Endothelial cell of umbilical vein (primary cell): ENCODE measurements at regions not wholly inside any gene's neighbourhood (a gene's known extent, or its start where the extent isn't known, plus 50 kb on each side); places are given as distances from the start of the nearest gene placed in this dataset.

Experiments used
- BruUV-seq: library from RNA; stranded (reverse); fragments of 400-500 nt; replicated peaks from 2 replicates; lab custom pipeline; 2021; lab: Mats Ljungman, UMichigan
- CTCF ChIA-PET: fragments of 300-600, 350-600 bp; sonication (Branson Sonifier 250); formaldehyde crosslinking; loops from one replicate; lab custom pipeline; 2021; ENCODE audit warnings: antibody characterized with exemption, inconsistent platforms; lab: Charles Lee
- POLR2A ChIA-PET: fragments of 300-600, 350-600 bp; sonication (Branson Sonifier 250); formaldehyde crosslinking; loops from one replicate; lab custom pipeline; 2021; ENCODE audit warnings: antibody characterized with exemption, inconsistent platforms; lab: Charles Lee
- DNase-seq: peaks from one replicate; pipeline ENCODE4 v3.0.0-alpha.2; 2011; ENCODE audit warnings: low read depth, low spot score
- FAIRE-seq: peaks from 2 replicates; lab custom pipeline; 2011; peaks lifted over from hg19 to GRCh38; lab: Jason Lieb, UNC
- H2AFZ ChIP-seq: 2 replicates; pipeline ENCODE4 v1.6.0; 2012; ENCODE audit warnings: low read depth, low read length, control low read depth, inconsistent platforms
- H3K27ac ChIP-seq: 2 replicates; pipeline ENCODE4 v1.5.1; 2011; ENCODE audit warnings: low read depth, mild to moderate bottlenecking, control low read depth, low read length, moderate library complexity; ENCODE audit not compliant: insufficient read depth
- H3K27me3 ChIP-seq, 2 experiments: 2 replicates each; pipeline versions ENCODE4 v1.6.0 to v1.6.1; 2011; ENCODE audit warnings: low read length in 2 of 2, mixed read lengths in 1 of 2; ENCODE audit not compliant: control insufficient read depth in 2 of 2, insufficient read depth in 2 of 2
- H3K36me3 ChIP-seq, 2 experiments: 2 replicates in 1 of 2; 3 replicates in 1 of 2; pipeline ENCODE4 v1.5.1; 2011; ENCODE audit warnings: low read length in 2 of 2, mild to moderate bottlenecking in 1 of 2, moderate library complexity in 1 of 2; ENCODE audit not compliant: control insufficient read depth in 2 of 2, insufficient read depth in 2 of 2; ENCODE audit errors: extremely low read depth in 1 of 2
- H3K4me1 ChIP-seq: 3 replicates; pipeline ENCODE4 v1.5.1; 2011; ENCODE audit warnings: mild to moderate bottlenecking, low read length; ENCODE audit not compliant: control insufficient read depth, insufficient read depth; ENCODE audit errors: extremely low read depth
- H3K4me2 ChIP-seq: 2 replicates; pipeline ENCODE4 v1.6.1; 2011; ENCODE audit warnings: low read length, control low read depth, mixed read lengths; ENCODE audit not compliant: insufficient read depth
- H3K4me3 ChIP-seq, 3 experiments: fragments of 200-600 bp in 1 of 3; sonication (generic), shearing (Covaris generic) in 1 of 3; replicated peaks in 1 of 3; 2 replicates each; pipeline ENCODE4 v1.5.1; 2011 to 2016; ENCODE audit warnings: control low read depth in 3 of 3, low read length in 3 of 3, mild to moderate bottlenecking in 2 of 3, inconsistent platforms in 1 of 3, low read depth in 1 of 3, moderate library complexity in 1 of 3; ENCODE audit not compliant: insufficient read depth in 1 of 3
- H3K79me2 ChIP-seq: 2 replicates; pipeline ENCODE4 v1.6.0; 2012; ENCODE audit warnings: low read length, inconsistent platforms; ENCODE audit not compliant: control insufficient read depth, insufficient read depth
- H3K9ac ChIP-seq: replicated peaks from 2 replicates; pipeline ENCODE3; 2011; ENCODE audit warnings: low read length, control low read depth; ENCODE audit not compliant: insufficient read depth; ENCODE audit errors: extremely low read depth
- H3K9me1 ChIP-seq: replicated peaks from 3 replicates; pipeline ENCODE4 v1.6.0; 2011; ENCODE audit warnings: mild to moderate bottlenecking, low read length; ENCODE audit not compliant: control insufficient read depth, insufficient read depth; ENCODE audit errors: extremely low read depth
- H3K9me3 ChIP-seq: replicated peaks from 2 replicates; pipeline ENCODE4 v1.5.1; 2012; ENCODE audit warnings: low read length, inconsistent platforms; ENCODE audit not compliant: control insufficient read depth, insufficient read depth
- H4K20me1 ChIP-seq: replicated peaks from 2 replicates; pipeline ENCODE3; 2011; ENCODE audit warnings: mild to moderate bottlenecking, low read length; ENCODE audit not compliant: control insufficient read depth, insufficient read depth; ENCODE audit errors: extremely low read depth
- CTCF ChIP-seq, 2 donors: IDR thresholded peaks; 1 replicate in 1 of 2; 2 replicates in 1 of 2; pipeline ENCODE4 v1.5.1; 2011; ENCODE audit warnings: low read length in 2 of 2, mild to moderate bottlenecking in 2 of 2, moderate library complexity in 2 of 2, control low read depth in 1 of 2, inconsistent platforms in 1 of 2, low read depth in 1 of 2; ENCODE audit not compliant: insufficient read depth in 1 of 2; ENCODE audit errors: extremely low read depth in 1 of 2
- EZH2 ChIP-seq: IDR thresholded peaks from 2 replicates; pipeline ENCODE4 v1.6.1; 2012; ENCODE audit warnings: borderline replicate concordance, low read depth, mild to moderate bottlenecking, moderate library complexity, low read length, inconsistent platforms; ENCODE audit not compliant: severe bottlenecking
- FOS ChIP-seq: IDR thresholded peaks from 2 replicates; pipeline ENCODE4 v1.6.1; 2011; ENCODE audit warnings: mild to moderate bottlenecking, low read length, moderate library complexity, borderline replicate concordance; ENCODE audit not compliant: insufficient read depth
- GATA2 ChIP-seq: IDR thresholded peaks from 2 replicates; pipeline ENCODE4 v1.7.0; 2011; ENCODE audit warnings: low read depth, mild to moderate bottlenecking, moderate library complexity, mixed read lengths, low read length; ENCODE audit not compliant: insufficient read length, insufficient read depth
- JUN ChIP-seq: IDR thresholded peaks from 2 replicates; pipeline ENCODE4 v1.6.1; 2011; ENCODE audit warnings: borderline replicate concordance, low read depth; ENCODE audit not compliant: insufficient read length, insufficient read depth
- MAX ChIP-seq: IDR thresholded peaks from 2 replicates; pipeline ENCODE4 v1.6.1; 2011; ENCODE audit not compliant: insufficient read depth, insufficient read length
- MYC ChIP-seq: IDR thresholded peaks from one replicate; pipeline ENCODE4 v1.6.1; 2011; ENCODE audit warnings: mild to moderate bottlenecking, low read depth, low read length
- POLR2A ChIP-seq: IDR thresholded peaks from 2 replicates; pipeline ENCODE4 v1.6.1; 2012; ENCODE audit warnings: low read depth, mild to moderate bottlenecking, control low read depth, low read length
- POLR2AphosphoS5 ChIP-seq: IDR thresholded peaks from 2 replicates; pipeline ENCODE4 v1.6.1; 2012; ENCODE audit warnings: low read depth, mild to moderate bottlenecking, control low read depth, low read length, moderate library complexity; ENCODE audit not compliant: insufficient read depth
- dilution Hi-C: fragments of 300-500 bp; cut with MboI; formaldehyde crosslinking; loops from one replicate; pipeline ENCODE4 v1.15.0; 2019; ENCODE audit warnings: low sequenced_read_pairs; ENCODE audit not compliant: extremely low pct_ligation_motif_present
- intact Hi-C: fragments of 100-400 bp; cut with micrococcal nuclease; formaldehyde crosslinking; loops from one replicate; pipeline ENCODE4 v1.10.0; 2022

GRCh38 chr12:20194171-20194570 is 174.2 kb upstream of the PDE3A start:
- Histone ChIP-seq H3K9me3 (no peaks in the 10 kb centered on the region), H4K20me1 (no peaks in the 10 kb centered on the region), H3K27ac (no peak overlapping the region), H3K4me3 (no peak overlapping the region), H3K4me1 (no peaks in the 10 kb centered on the region), H3K4me2 (no peak overlapping the region), H3K9me1 (no peaks in the 10 kb centered on the region), H2AFZ (peak overlapping the region; percentile 78), H3K79me2 (no peaks in the 10 kb centered on the region), H3K36me3 (no peaks in the 10 kb centered on the region), H3K27me3 (no peaks in the 10 kb centered on the region), H3K9ac (no peak overlapping the region)
- no peak for TF ChIP-seq GATA2
- TF ChIP-seq CTCF (IDR thresholded peaks at IDR 0.05; ENCODE audit: extremely low read depth in 1 of 2, insufficient read depth in 1 of 2, low read depth in 1 of 2, low read length in 2 of 2) = peak in 1 of 2 donors; percentile 19
- no peak for TF ChIP-seq JUN
- no peak for TF ChIP-seq POLR2A
- no peak for TF ChIP-seq FOS
- no peak for TF ChIP-seq EZH2
- TF ChIP-seq MYC = no peak
- TF ChIP-seq POLR2AphosphoS5 = no peak
- TF ChIP-seq MAX = no peak
- DNase-seq = peak; percentile 30
- intact Hi-C loops (no loop called here), dilution Hi-C loops (no loop called here)
- BruUV-seq = no TSS peak
- FAIRE-seq = no peak
- ChIA-PET CTCF (no interaction called here), POLR2A (no interaction called here)
